HG03045 (cell line): ENCODE measurements at regions not wholly inside any gene's neighbourhood (a gene's known extent, or its start where the extent isn't known, plus 50 kb on each side); places are given as distances from the start of the nearest gene placed in this dataset.

ENCODE experiments used
- ATAC-seq: cut with Tn5 transposase; IDR thresholded peaks from one replicate; pipeline ENCODE4 v1.9.1; 2021; ENCODE audit warnings: mild to moderate bottlenecking, moderate library complexity; ENCODE audit not compliant: unreplicated experiment

DNA sequence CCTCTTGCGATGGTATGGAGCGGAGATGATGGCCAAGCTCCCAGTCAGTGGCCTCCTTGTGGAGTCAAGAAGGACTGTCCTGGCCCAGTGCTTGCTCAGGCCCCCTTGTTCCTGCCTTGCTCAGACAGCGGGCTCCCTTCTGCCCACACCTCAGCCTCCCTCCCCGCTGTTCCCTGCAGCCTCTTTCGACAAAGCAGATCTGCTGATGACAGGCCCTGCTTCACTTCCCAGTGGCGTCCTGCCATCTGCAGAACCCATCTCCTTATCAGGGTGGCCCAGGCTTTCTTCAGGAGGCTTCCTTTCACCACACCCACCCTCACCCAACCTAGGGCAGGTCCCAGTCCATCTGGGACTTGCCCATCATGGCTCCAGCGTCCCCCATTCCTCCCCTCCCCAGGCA is 80.0 kb downstream of the CLDN34 start:
- ATAC-seq: no peak

DNA sequence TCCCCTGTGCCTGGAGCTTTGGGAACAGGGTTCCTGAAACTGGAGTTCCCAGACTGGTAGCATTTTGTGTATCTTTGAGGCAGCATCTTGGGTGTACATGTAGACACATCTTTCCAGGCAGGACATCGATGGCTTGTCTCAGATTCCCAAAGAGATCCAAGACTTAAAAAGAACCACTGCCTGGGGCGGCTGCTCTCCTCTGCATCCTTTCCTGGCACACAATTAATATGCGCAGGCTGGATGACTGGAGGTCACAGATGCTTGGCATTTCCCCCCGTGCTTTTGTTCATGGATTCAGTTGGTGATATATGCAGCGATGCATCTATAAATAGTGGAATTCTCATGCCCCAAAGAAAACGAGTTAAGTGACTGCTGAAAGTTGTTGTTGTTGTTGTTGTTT is 80.5 kb downstream of the CLDN34 start:
- ATAC-seq: no peak

DNA sequence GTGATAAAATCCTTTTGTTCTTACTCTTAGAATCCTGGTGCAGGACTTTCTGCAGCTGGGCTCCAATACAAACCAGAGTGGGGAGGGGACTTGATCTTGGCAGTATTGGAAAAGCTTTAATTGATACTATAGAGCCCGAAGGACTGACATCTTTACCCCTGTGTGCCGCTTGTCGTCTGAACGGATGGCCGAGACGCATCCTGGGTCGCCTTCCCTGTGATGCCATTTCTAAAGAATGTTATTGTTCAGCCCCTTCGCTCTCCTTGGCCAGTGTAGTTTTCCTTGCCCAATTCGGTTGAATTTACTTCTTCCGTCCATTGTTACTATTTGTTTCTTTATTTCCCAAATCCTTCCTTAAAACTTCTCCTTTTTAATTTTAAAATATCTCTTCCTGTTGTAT is 80.9 kb downstream of the CLDN34 start:
- ATAC-seq: no peak

DNA sequence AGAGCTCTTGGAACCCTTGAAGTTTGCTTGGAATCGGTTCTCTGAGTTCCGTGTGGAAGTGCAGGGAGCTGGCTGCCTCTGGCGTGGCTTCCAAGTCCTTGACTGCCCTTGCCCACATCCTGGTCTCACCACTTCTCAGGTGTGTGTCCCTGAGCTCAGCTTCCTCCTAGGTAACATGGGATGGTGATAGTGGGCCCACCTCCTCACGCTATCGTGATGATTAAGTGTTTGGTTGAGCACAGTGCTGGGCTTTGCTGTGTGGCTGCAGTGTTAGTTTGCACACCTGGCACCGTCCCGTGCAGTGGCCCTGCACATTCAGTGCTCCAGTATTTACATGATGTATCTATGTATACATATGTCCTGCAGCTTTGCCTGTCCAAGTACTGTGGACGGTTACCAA is 81.5 kb downstream of the CLDN34 start:
- no peak for ATAC-seq

DNA sequence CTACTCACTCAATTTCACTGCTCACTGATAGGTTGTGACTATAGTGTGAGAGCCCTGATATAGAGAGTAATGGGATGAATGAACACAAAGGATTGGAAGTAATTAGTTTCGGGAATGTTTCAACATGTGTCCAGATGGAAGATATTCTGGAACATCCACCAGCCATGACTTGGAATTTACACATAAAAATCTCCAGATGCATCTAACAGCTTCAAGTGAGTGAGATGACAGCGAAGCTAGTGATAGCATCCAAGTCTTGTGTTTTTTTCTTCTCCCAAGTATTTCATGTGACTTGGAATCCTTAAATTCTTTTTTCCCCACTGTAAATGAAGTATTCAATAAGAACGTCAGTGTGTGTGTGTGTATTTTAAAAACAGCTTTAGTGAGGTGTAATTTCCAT is 82.1 kb downstream of the CLDN34 start:
- no peak for ATAC-seq

DNA sequence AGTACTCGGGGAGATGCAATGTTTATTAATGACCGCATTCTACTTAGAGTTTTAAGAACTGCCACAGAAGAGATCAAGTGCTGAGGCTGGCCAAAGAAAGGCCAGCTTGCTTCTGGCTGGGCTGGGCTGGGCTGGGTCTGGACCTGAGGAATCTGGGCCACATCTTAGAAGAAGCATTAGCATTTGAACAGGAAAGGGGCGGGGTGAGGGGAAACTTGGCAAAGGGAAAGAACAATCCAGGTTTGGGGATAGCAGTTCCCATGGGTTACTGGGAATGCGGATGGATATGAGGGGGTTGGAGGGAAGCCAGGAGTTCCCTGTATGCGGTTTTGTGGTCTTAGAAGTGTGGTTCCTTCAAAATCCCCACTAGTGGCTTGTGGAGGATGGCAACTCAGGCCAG is 83.3 kb downstream of the CLDN34 start:
- ATAC-seq: no peak

DNA sequence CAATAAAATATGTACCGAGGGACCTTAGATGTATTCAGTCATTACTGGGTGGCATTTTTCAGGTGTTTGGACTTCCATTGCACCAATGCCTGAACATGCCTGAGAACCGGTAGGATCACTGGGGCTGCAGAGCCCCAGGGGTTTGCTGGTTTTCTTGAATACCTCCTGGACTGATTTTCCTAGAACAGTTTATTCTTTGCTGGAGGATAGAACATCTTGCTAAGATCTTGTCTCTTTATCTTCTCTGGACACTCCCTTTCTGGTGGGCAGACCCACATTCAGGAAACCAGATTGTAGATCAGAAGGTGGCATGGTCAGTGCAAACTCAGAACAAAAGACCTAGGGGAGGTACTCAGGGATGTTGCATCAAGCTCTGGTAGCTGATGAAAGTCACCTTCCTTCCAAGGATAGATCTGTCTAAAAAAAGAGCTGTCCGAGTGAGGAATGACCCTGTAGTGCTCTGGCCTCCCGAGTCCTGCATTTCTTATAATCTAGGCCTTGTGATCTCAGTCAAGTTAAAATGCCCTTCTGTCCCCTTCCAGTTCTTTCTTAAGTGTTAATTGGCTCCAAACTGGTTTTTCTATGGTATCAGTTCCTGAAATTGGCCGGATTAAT is 84.8 kb downstream of the CLDN34 start:
- ATAC-seq: no peak

DNA sequence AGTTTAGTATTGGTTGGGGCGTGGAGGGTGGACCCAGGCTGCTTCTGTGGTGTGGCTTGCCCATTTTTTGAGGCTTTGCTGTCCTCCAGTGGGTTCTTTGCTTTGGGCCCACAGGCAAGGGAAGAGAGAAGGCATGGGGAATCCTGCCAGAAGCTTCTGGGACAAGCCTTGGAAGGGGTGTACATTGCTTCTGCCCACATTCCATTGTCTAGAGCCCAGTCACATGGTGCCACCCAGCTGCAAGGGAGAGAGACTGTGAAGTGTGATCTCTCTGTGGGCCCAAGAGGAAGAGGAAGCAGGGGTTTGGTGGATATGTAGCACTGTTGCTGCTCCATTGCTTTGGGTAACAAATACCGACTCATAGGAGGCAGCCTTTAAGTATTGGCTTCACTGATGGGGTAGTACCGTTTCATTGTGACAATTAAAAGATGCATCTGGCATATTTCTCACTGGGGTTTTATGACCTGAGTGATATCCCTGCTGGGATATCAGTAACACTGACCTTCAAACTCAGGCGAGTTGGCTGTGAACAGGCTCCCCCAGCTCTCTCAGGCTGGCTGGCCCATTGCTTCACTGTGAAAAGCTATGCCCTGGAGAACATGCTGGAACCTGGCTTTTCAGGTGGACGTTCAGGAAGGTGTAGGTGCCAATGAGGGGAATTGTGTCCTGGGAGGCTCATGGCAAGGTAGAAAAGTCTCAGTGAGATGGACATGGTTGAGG is 85.9 kb downstream of the CLDN34 start:
- no peak for ATAC-seq

DNA sequence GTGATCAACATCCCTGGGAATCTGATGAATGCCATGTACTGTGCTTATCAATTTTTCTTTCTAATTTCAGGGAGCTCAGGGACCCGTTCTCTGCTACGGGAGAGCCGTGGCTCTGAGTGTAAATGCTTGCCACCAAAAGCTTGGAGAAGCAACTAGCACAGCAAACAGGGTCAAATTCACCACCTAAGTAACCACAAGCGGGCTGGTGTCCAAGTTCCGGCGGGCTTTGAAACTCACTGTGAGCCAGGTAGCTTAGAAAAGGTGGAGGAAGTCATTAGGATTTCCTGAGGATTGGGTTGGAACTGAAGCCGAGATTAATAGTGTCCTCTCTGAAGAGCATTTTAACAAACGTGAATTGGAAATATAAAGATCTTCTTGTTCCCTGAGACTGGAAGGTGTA is 87.2 kb downstream of the CLDN34 start:
- no peak for ATAC-seq

DNA sequence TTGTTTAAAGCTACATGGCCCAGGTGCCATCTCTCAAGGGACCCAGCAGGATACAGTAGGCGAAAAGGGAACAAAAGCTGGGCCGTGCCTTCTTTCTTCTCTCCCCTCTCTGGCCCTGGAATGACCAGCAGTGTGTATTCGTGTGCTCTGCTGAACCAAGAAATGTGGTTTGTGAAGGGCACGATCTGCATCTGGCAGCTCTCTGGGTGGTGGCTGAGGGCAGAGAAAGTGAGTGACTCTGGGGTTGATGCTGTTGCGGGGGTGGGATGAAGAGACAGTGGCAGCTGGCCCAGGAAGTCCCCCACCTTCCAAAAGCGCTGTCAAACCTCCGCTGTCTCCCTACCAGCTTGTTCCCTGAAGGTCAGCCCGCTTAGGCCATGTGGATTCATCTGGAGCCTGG is 88.3 kb downstream of the CLDN34 start:
- ATAC-seq: no peak

DNA sequence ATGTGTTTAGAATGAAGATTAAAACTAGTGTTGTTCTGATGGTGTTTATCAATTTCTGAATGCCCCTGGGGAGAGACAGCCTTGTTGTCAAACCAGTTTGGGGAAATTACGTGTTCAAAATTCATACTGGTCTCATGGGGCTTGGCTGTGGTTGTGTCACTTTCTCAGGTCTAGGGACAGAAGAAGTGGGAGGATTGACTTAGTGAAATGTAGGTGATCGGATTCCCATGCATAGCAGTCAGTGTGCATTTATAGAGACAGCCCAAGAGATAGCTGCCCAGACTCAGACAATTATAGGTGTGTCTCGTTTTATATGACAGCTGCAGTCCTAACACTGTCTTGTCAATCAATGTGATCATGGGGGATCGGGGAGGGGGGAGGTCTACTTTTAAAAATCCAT is 94.4 kb upstream of the CLCN4 start:
- ATAC-seq: no peak

DNA sequence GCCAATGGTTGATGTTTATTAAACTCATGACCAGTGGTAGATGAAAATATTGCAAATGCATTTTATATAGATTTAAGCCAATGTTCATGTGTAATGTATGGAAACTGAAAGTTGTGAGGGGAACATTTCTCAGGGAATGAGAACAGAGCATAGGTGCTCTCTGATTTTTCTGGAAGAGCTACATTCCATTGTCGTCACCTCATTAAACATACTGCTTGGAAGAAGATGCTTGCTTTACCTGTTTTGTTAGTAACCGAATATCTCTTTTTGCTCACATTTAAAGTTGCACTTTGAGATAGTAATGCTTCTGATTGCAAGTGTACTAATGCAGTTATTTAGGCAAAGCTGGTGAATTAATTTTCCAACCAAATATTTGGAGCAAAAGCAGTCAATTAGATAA is 93.8 kb upstream of the CLCN4 start:
- ATAC-seq: no peak

DNA sequence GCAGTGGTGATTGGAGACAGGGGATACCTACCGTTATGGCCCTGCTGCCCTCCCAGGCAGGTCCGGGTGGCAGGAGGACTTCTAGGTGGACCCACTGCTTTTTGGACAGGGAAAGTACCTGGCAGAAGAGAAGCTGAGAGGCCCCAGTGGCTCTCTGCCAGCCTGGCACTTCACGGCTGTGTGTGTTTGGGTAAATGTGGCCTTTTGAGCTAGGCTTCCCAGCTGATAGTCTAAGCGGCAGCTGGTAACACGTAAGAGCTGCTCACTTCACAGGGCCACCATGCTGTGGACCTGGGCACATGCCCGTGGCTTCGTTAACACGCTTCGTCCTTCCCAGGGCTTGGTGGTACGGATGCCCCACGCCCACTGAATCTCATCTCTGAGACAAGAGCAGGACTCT is 92.0 kb upstream of the CLCN4 start:
- ATAC-seq: no peak

DNA sequence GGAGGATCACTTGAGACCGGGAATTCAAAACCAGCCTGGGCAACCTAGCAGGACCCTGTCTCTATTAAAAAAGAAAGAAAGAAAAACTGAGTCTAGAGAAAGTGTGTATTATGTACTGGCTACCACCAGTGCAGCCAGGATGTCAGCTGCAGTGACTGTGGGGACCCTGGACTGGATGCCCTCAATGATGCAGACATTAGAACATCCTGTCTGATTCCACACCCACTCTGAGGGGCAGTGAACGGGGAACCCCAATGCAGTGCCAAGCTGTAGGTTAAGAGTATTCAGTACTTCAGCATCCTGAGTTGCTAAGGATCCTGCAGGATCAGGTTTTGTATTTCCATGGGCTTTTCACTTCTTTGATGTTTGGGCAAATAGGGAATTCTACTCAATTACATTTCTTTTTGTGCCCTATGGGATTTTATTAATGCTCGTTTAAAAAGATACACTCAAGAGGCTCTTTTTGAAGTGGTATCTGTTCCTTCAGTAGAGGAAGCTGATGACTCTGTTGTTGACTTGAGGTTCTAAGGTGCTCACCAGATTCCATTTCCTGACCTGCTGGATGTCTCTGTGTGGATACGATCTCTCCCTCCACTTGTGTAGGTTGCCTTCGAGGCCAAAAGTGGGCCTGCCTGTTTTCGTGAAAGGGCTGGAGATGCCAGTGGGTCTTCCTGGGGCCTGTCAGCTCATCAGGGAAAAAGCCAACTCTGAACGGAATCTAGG is 85.9 kb upstream of the CLCN4 start:
- ATAC-seq: no peak

DNA sequence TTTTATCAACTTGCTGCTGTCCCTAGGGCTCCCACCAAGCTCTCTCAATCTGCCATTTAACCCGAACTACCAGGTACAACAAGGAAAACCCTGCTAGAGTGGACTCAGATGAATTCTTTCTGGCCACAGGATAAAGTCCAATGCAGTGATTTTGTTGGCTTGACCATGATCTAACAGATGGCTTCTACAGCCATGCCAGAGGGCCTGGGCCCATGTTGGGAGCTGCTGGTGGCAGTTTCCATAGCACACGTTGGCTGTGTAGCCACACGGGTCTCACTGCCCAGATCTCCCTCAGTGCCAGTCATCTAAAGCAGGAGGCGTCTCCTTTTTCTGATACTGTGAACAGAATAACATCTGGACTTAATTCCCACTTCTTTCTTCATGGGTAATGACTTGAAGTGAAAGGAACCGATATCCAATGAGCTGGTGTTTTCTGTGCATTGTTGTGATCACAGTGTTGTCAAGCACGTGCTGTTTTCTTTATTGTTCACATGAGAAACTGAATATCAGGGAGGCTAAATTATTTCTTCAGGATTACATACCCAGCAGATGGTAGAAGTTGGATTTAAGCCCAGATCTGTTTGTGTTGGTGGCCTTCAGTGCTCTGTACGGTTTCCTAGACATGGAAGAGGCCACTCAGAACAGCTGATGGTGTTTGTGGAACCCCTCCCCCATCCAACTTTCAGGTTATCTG is 85.2 kb upstream of the CLCN4 start:
- no peak for ATAC-seq

DNA sequence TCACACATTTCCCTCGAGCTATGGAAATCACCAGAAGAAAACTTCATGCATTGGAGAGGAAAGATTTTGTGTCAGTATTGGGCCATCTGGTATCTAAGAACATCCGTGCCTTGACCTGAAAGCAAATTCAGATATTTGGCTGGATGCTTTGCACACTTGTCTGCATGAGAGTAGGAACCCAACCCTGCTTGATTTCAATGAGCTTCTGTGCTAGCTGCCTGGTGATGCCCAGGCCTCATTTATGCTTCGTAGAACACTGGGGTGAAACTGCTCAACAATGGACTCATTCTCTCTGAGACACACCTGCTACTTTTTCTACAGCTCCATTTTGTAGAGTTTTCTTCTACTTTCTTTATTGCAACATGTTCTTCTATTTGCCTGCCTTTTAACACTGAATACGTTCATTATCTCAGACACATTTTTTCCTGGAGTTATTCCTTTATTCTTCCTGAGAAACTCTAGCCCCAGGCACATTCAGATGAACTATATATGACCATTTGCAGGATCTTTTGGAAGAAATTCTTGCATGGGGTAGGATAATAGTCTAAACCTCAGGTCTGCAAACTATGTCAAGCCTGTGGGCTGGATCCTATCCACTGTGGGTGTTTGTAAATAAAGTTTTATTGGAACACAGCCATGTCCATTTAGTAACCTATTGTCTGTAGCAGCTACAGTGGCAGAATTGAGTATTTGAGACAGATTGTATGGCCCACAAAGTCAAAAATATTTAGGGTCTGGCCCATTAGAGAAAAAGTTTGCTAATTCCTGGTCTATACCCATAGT is 83.8 kb upstream of the CLCN4 start:
- ATAC-seq: no peak

DNA sequence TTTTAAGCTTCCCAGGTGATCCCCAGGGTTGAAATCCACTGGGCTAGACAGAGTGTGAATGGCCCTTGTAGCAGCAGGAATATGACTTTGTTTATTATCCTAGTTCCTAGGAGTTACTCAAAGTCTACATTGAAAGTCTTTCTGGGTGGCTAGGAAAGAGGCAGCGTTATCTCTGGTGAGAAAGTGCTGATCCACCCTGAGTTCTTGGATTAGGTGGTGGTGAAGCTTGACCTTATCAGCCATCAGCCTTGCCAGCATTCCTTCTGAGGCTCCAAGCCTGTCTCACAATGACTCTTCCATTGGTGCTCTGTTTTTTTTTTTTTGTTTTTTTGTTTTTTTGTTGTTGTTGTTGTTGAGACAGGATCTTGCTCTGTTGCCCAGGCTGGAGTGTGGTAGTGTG is 83.1 kb upstream of the CLCN4 start:
- ATAC-seq: no peak

DNA sequence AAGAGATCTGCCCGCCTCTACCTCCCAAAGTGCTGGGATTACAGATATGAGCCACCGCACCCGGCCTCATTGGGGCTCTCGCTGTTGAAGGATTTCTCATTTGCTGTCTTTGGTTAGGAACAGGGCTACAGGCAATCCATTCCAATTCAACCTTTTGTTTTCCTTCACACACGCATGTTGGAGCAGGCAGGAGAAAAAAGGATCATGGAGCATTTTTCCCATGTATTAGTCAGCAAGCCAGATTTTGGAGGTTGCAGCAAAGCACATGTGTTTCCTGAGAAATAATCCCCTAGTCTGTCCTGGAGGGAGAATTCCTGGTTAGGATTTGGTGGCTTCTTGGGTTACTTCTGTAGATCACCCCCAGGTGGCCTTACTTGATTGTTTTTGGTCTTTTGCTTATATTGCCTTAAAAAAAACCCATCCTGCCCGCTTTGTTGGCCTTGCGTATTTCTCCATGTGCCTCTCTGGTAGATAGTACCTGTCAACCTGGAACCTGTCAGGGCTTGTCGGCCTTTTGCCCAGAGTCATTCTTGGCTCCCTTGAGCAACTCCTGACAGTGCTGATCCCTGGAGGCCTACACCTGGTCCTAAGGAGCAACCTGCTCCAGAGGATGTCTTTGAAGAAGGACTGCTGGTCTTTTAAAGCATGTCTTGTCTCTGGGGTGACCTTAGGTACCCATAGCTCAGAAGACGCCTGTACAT is 82.4 kb upstream of the CLCN4 start:
- ATAC-seq: no peak

DNA sequence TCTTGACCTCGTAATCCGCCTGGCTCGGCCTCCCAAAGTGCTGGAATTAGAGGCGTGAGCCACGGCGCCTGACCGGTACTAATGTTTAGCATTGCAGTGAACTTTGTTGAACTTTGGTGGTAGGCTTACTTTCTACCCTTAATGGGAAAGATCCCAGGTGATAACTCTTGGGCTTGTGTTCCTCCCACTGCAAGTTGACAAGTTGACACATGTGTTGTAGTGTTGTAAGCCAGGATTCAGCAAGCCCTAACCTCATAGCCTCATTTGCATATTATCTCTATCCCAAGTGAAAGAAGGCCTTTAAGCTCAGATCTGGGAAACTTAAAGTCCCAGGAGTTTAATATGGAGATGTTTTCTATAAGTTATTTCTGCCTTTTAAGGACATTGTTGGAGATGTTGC is 80.0 kb upstream of the CLCN4 start:
- ATAC-seq: no peak

DNA sequence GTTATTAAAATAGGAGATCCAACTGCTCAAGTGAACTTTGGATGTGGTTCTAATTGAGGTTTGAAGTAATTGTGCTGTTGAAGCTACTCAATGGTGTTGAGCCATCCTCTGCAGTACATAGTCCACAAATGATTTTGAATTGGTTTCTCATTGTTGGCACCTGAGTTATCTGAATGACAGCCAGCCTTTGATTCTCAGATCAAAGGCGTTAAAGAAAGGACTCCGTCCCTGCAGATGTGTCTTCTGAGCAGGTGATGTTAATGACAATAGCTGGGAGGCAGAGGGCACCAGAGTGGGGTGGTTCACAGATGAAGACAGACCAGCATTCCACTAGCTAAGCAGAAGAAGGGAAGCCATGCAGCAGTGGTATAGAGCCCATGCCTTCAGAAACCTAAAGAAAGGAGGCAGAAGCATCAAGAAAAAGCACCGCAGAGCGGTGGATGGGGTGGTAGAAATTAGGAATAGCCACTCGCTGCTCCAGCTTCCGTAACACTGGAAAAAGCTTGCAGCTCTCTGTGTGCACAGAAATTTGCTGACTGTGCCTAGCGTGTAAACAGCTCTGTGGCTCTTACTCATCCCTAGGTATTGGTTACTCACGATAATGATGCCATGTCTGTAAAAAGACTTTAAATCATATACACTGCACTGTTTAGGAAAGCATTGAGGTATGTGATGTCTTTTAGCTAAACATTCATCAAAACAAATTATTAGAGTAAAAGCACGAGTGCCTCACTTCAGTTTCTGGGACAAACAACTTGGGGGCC is 79.2 kb upstream of the CLCN4 start:
- ATAC-seq: no peak
